ENCODE measurements at regions not wholly inside any gene's neighbourhood (a gene's known extent, or its start where the extent isn't known, plus 50 kb on each side); places are given as distances from the start of the nearest gene placed in this dataset.

GRCh38 chr10:64257704-64258103, 736.5 kb downstream of the REEP3 start:
- intact Hi-C loops (cut with DNase I), result no loop called here
- H3K9me3 ChIP-seq (ENCODE audit: control insufficient read depth, low read length), result no peaks in the 10 kb centered on the region
- no peak overlapping the region for H3K4me3 ChIP-seq (ENCODE audit: low read length in 2 of 2)
- 81 to 83% methylated on average over 1 of the region's 1 CpG for WGBS, 2 donors
- no peak overlapping the region for H3K27ac ChIP-seq (ENCODE audit: low read depth in 1 of 2, low read length in 2 of 2)
- DNase-seq (no peak), ATAC-seq (ENCODE audit: low FRiP score) (no peak)
- H3K36me3 ChIP-seq (ENCODE audit: control insufficient read depth in 1 of 2, insufficient read depth in 2 of 2, low read length in 1 of 2), result no peaks in the 10 kb centered on the region
- no peaks in the 10 kb centered on the region for H3K27me3 ChIP-seq (ENCODE audit: control insufficient read depth in 1 of 2, insufficient read depth in 2 of 2, low read length in 1 of 2)
- H3K4me1 ChIP-seq (ENCODE audit: control insufficient read depth in 1 of 2, insufficient read depth in 2 of 2, low read length in 2 of 2), result no peaks in the 10 kb centered on the region

GRCh38 chr10:64261092-64261491, 739.9 kb downstream of the REEP3 start:
- Histone ChIP-seq H3K4me1 (ENCODE audit: control insufficient read depth in 1 of 2, insufficient read depth in 2 of 2, low read length in 2 of 2) (no peaks in the 10 kb centered on the region), H3K9me3 (ENCODE audit: control insufficient read depth, low read length) (no peaks in the 10 kb centered on the region), H3K27ac (ENCODE audit: low read depth in 1 of 2, low read length in 2 of 2) (no peak overlapping the region), H3K4me3 (ENCODE audit: low read length in 2 of 2) (no peak overlapping the region), H3K36me3 (ENCODE audit: control insufficient read depth in 1 of 2, insufficient read depth in 2 of 2, low read length in 1 of 2) (no peaks in the 10 kb centered on the region), H3K27me3 (ENCODE audit: control insufficient read depth in 1 of 2, insufficient read depth in 2 of 2, low read length in 1 of 2) (no peaks in the 10 kb centered on the region)
- intact Hi-C loops (cut with DNase I), result no loop called here
- ATAC-seq (ENCODE audit: low FRiP score), result no peak
- no peak for DNase-seq

- H3K27me3 ChIP-seq (ENCODE audit: control insufficient read depth in 1 of 2, insufficient read depth in 2 of 2, low read length in 1 of 2), result no peaks in the 10 kb centered on the region
- no peak for DNase-seq
- WGBS, 2 donors, result 89 to 95% methylated on average over 1 of the region's 1 CpG
- no peaks in the 10 kb centered on the region for H3K4me1 ChIP-seq (ENCODE audit: control insufficient read depth in 1 of 2, insufficient read depth in 2 of 2, low read length in 2 of 2)
- intact Hi-C loops (cut with DNase I), result no loop called here
- H3K4me3 ChIP-seq (ENCODE audit: low read length in 2 of 2), result no peak overlapping the region
- ATAC-seq (ENCODE audit: low FRiP score), result no peak
- no peaks in the 10 kb centered on the region for H3K36me3 ChIP-seq (ENCODE audit: control insufficient read depth in 1 of 2, insufficient read depth in 2 of 2, low read length in 1 of 2)
- no peaks in the 10 kb centered on the region for H3K9me3 ChIP-seq (ENCODE audit: control insufficient read depth, low read length)
- H3K27ac ChIP-seq (ENCODE audit: low read depth in 1 of 2, low read length in 2 of 2), result no peak overlapping the region
These were observed 740.5 kb downstream of the REEP3 start for GRCh38 chr10:64261676-64262075.

GRCh38 chr10:64265961-64266360, 744.8 kb downstream of the REEP3 start:
- no peak overlapping the region for H3K4me3 ChIP-seq (ENCODE audit: low read length in 2 of 2)
- H3K27me3 ChIP-seq (ENCODE audit: control insufficient read depth in 1 of 2, insufficient read depth in 2 of 2, low read length in 1 of 2), result no peaks in the 10 kb centered on the region
- H3K4me1 ChIP-seq (ENCODE audit: control insufficient read depth in 1 of 2, insufficient read depth in 2 of 2, low read length in 2 of 2), result no peaks in the 10 kb centered on the region
- H3K36me3 ChIP-seq (ENCODE audit: control insufficient read depth in 1 of 2, insufficient read depth in 2 of 2, low read length in 1 of 2), result no peaks in the 10 kb centered on the region
- intact Hi-C loops (cut with DNase I), result no loop called here
- H3K9me3 ChIP-seq (ENCODE audit: control insufficient read depth, low read length), result no peaks in the 10 kb centered on the region
- 95 to 97% methylated on average over 1 of the region's 1 CpG for WGBS, 2 donors
- H3K27ac ChIP-seq (ENCODE audit: low read depth in 1 of 2, low read length in 2 of 2), result no peak overlapping the region
- DNase-seq, result no peak
- no peak for ATAC-seq (ENCODE audit: low FRiP score)

- ATAC-seq (ENCODE audit: low FRiP score), result no peak
- H3K36me3 ChIP-seq (ENCODE audit: control insufficient read depth in 1 of 2, insufficient read depth in 2 of 2, low read length in 1 of 2), result no peaks in the 10 kb centered on the region
- no peaks in the 10 kb centered on the region for H3K4me1 ChIP-seq (ENCODE audit: control insufficient read depth in 1 of 2, insufficient read depth in 2 of 2, low read length in 2 of 2)
- no peaks in the 10 kb centered on the region for H3K9me3 ChIP-seq (ENCODE audit: control insufficient read depth, low read length)
- H3K27ac ChIP-seq (ENCODE audit: low read depth in 1 of 2, low read length in 2 of 2), result no peak overlapping the region
- no peaks in the 10 kb centered on the region for H3K27me3 ChIP-seq (ENCODE audit: control insufficient read depth in 1 of 2, insufficient read depth in 2 of 2, low read length in 1 of 2)
- no peak for DNase-seq
- WGBS, 2 donors, result 69% methylated on average over 3 of the region's 3 CpGs
- intact Hi-C loops (cut with DNase I), result no loop called here
- H3K4me3 ChIP-seq (ENCODE audit: low read length in 2 of 2), result no peak overlapping the region
These were observed 750.3 kb downstream of the REEP3 start for GRCh38 chr10:64271508-64271907.

GRCh38 chr10:64271983-64272382, 750.8 kb downstream of the REEP3 start:
- 40 to 46% methylated on average over 3 of the region's 3 CpGs for WGBS, 2 donors
- ATAC-seq (ENCODE audit: low FRiP score) (no peak), DNase-seq (no peak)
- H3K27me3 ChIP-seq (ENCODE audit: control insufficient read depth in 1 of 2, insufficient read depth in 2 of 2, low read length in 1 of 2), result no peaks in the 10 kb centered on the region
- H3K27ac ChIP-seq (ENCODE audit: low read depth in 1 of 2, low read length in 2 of 2), result no peak overlapping the region
- no peaks in the 10 kb centered on the region for H3K36me3 ChIP-seq (ENCODE audit: control insufficient read depth in 1 of 2, insufficient read depth in 2 of 2, low read length in 1 of 2)
- no peak overlapping the region for H3K4me3 ChIP-seq (ENCODE audit: low read length in 2 of 2)
- no peaks in the 10 kb centered on the region for H3K9me3 ChIP-seq (ENCODE audit: control insufficient read depth, low read length)
- H3K4me1 ChIP-seq (ENCODE audit: control insufficient read depth in 1 of 2, insufficient read depth in 2 of 2, low read length in 2 of 2), result no peaks in the 10 kb centered on the region
- intact Hi-C loops (cut with DNase I), result no loop called here

GRCh38 chr10:64275001-64275400, 753.8 kb downstream of the REEP3 start:
- ATAC-seq (ENCODE audit: low FRiP score), result no peak
- Histone ChIP-seq H3K36me3 (ENCODE audit: control insufficient read depth in 1 of 2, insufficient read depth in 2 of 2, low read length in 1 of 2) (no peaks in the 10 kb centered on the region), H3K4me3 (ENCODE audit: low read length in 2 of 2) (no peak overlapping the region), H3K27me3 (ENCODE audit: control insufficient read depth in 1 of 2, insufficient read depth in 2 of 2, low read length in 1 of 2) (no peaks in the 10 kb centered on the region), H3K4me1 (ENCODE audit: control insufficient read depth in 1 of 2, insufficient read depth in 2 of 2, low read length in 2 of 2) (no peaks in the 10 kb centered on the region), H3K27ac (ENCODE audit: low read depth in 1 of 2, low read length in 2 of 2) (no peak overlapping the region), H3K9me3 (ENCODE audit: control insufficient read depth, low read length) (no peaks in the 10 kb centered on the region)
- DNase-seq, result no peak
- intact Hi-C loops (cut with DNase I), result no loop called here

GRCh38 chr10:64275774-64276173, 754.6 kb downstream of the REEP3 start:
- ATAC-seq (ENCODE audit: low FRiP score) (no peak), DNase-seq (no peak)
- Histone ChIP-seq H3K4me3 (ENCODE audit: low read length in 2 of 2) (no peak overlapping the region), H3K4me1 (ENCODE audit: control insufficient read depth in 1 of 2, insufficient read depth in 2 of 2, low read length in 2 of 2) (no peaks in the 10 kb centered on the region), H3K27ac (ENCODE audit: low read depth in 1 of 2, low read length in 2 of 2) (no peak overlapping the region), H3K9me3 (ENCODE audit: control insufficient read depth, low read length) (no peaks in the 10 kb centered on the region), H3K27me3 (ENCODE audit: control insufficient read depth in 1 of 2, insufficient read depth in 2 of 2, low read length in 1 of 2) (no peaks in the 10 kb centered on the region), H3K36me3 (ENCODE audit: control insufficient read depth in 1 of 2, insufficient read depth in 2 of 2, low read length in 1 of 2) (no peaks in the 10 kb centered on the region)
- intact Hi-C loops (cut with DNase I), result no loop called here
- 52 to 64% methylated on average over 2 of the region's 2 CpGs for WGBS, 2 donors

GRCh38 chr10:64277536-64277935, 756.3 kb downstream of the REEP3 start:
- Histone ChIP-seq H3K27me3 (ENCODE audit: control insufficient read depth in 1 of 2, insufficient read depth in 2 of 2, low read length in 1 of 2) (no peaks in the 10 kb centered on the region), H3K27ac (ENCODE audit: low read depth in 1 of 2, low read length in 2 of 2) (no peak overlapping the region), H3K36me3 (ENCODE audit: control insufficient read depth in 1 of 2, insufficient read depth in 2 of 2, low read length in 1 of 2) (no peaks in the 10 kb centered on the region), H3K9me3 (ENCODE audit: control insufficient read depth, low read length) (no peaks in the 10 kb centered on the region), H3K4me3 (ENCODE audit: low read length in 2 of 2) (no peak overlapping the region), H3K4me1 (ENCODE audit: control insufficient read depth in 1 of 2, insufficient read depth in 2 of 2, low read length in 2 of 2) (no peaks in the 10 kb centered on the region)
- ATAC-seq (ENCODE audit: low FRiP score) (no peak), DNase-seq (no peak)
- intact Hi-C loops (cut with DNase I), result no loop called here
- 54 to 66% methylated on average over 3 of the region's 3 CpGs for whole genome bisulfite sequencing, 2 donors

Measured in aorta (tissue), 5 donors.